Esophagus squamous epithelium (tissue), 4 donors: ENCODE measurements at regions not wholly inside any gene's neighbourhood (a gene's known extent, or its start where the extent isn't known, plus 50 kb on each side); places are given as distances from the start of the nearest gene placed in this dataset.

Experiments
- CTCF ChIP-seq, 6 experiments: fragments of 450-650 bp in 4 of 6; fragments of 200-600 bp in 2 of 6; sonication (generic) in 2 of 6; IDR thresholded peaks; one replicate each; pipeline ENCODE4 v1.5.1; 2016 to 2019; ENCODE audit warnings: antibody characterized with exemption in 6 of 6, mild to moderate bottlenecking in 4 of 6, moderate library complexity in 4 of 6
- POLR2A ChIP-seq, 4 donors: fragments of 450-650 bp; IDR thresholded peaks; one replicate each; pipeline ENCODE4 v1.6.1; 2017; ENCODE audit warnings: antibody characterized with exemption in 4 of 4, mild to moderate bottlenecking in 4 of 4, moderate library complexity in 3 of 4

GRCh38 chr17:72561680-72562079 is 440.9 kb downstream of the SOX9 start:
- TF ChIP-seq CTCF (IDR thresholded peaks at IDR 0.05) (no peak), POLR2A (IDR thresholded peaks at IDR 0.05) (no peak)
